Stimulated activated CD4-positive, alpha-beta T cell treated with anti-CD3 and anti-CD28 coated beads, Interleukin-12 subunit alpha, Interleukin-12 subunit beta, amount 100 ng/mL, for 4 hours (primary cell): ENCODE measurements at regions not wholly inside any gene's neighbourhood (a gene's known extent, or its start where the extent isn't known, plus 50 kb on each side); places are given as distances from the start of the nearest gene placed in this dataset.
A peak's percentile ranks its signal among the peaks of the same experiment; 100 is the strongest.
"Not testable (repeated sequence)": the region's sequence is repeated elsewhere in the genome, so short reads cannot be mapped to it uniquely, and the experiment has no call there.

Source experiments
- DNase-seq: peaks from one replicate; pipeline ENCODE4 v3.0.0-alpha.2; 2020

DNA sequence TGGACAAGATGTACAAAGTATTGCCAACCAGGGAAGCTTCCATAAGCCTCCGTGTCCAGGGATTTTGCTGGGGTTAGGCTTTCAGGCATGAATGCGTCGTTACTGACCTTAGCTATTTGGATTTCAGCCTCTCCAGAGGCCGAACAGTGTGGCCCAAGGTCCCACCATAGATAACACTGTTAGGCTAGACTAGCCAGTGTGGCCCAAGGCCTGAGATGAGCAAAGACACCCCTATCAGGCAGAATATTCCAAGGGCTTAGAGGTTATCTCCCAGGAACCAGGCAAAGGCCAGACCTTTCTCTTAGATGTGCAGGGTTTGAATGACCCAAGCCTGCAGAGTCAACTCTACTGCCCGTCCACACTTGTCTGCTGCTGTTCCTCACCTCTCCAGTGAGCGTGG is 131.7 kb upstream of the NDUFV2 start:
- DNase-seq: no peak

DNA sequence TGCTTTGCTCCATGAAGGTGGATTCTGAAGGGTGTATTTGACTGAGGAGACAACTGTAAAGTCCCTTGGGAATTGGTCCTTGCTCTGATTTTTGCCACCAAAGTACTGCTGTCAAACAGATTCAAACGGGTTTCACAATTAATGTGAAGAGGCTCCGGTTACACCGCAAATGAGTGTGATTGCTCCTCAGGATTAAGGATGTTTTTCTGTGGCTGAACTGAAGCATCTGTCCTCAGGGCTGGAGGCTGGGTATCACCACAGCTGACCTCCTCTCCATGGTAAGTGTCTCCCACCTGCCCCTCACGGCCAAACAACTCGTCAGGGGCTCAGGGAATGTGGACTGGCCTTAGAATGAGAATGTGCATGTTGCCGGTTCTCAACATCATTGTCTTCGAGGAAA is 130.4 kb upstream of the NDUFV2 start:
- no peak for DNase-seq

DNA sequence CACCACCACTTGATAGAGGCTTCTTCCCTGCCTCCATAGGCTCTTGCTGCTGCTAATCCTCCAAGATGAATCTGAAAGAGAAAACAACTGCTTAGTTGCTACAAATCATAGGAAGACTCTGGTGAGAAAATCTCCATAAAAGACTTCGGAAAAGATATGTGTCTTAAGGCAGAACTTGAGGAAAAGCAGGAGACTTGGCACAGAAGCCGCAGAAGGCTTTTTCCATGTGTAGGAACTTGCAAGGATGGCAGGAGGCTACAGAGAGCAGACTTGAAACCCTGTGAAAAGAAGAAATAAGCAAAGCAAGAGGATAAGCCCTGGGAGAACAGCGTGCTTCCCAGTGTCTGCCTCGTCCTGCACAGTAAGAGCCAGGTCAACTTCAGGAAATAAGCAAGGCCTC is 128.2 kb upstream of the NDUFV2 start:
- no peak for DNase-seq

DNA sequence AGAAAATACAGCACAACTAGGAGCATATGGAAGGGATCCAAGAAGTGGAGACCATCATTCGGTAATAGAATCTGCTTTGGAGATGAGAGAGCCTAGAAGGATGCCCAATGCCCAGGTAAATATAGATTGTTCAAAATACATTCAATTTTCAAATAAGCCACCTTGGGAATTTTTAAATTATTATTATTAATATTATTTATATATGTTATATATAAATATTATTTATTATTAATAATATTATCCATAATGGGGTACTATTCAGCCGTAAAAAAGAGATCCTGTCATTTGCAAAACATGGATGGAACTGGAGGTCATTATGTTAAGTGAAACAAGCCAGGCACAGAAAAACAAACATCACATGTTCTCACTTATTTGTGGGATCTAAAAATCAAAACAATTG is 127.8 kb upstream of the NDUFV2 start:
- DNase-seq: no peak

DNA sequence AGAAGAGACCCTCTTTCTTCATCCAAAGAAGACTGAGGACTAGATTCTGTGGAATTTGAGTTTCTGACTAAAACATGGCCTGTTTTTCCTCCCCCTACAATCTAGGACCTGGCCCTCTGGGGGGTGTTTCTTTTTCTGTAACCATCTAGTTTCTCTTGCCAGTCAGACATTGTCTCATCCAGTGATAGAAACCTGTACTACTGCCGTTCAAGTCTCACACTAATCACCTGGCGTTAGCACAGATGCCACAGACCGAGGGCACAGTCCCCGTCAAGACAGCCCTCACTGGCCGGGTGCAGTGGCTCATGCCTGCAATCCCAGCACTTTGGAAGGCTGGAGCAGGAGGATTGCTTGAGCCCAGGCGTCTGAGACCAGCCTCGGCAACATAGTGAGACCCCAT is 126.9 kb upstream of the NDUFV2 start:
- DNase-seq: no peak

DNA sequence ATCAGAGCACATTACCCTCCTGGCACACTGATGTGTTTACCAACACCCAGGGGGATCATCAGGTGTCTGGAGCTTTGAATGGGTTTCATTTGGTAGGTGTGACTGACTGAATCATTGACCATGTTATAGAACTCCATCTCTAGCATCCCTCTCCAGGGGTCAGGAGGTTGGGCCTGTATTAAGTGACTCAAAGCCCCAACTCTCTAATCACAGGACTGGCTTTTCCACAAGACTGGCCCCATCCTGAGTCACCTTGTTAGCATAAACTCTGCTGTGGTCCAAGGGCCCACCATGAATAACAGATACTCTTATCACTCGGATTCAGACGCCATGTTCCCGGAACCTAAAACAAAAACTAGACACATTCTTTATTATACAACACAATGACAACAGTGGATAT is 125.9 kb upstream of the NDUFV2 start:
- no peak for DNase-seq

DNA sequence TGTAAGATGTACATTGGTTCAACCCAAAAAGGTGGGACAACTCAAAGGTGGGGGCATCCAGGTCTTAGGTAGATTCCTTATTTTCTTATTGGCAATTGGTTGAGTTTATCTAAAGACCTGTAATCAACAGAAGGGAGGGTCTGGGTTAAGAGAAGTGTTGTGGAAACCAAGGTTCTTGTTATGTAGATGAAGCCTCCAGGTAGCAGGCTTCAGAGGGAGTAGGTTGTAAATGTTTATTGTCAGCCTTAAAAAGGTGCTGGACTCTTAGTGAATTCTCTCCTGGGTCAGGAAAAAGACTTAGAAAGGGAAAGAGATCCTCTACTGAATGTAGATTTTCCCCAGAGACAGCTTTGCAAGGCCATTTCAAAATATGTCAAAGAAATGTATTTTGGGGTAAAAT is 125.3 kb upstream of the NDUFV2 start:
- DNase-seq: no peak

DNA sequence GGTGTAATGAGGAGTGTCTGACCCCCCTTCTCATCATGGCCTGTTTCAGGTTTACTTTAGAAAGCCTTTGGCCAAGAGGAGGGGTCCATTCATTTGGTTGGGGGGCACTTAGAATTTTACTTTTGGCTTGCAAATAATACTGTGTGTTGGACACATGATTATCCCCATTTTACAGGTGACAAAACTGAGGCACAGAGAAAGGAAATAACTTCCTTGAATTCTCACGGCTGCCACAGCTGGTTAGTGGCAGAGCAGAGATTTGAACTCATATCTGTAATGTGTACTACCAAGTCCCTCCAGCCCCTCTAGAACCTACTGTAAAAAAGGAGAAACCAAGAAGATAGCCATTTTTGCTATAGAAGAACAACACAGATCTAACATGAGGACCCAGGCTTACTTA is 124.8 kb upstream of the NDUFV2 start:
- no peak for DNase-seq

DNA sequence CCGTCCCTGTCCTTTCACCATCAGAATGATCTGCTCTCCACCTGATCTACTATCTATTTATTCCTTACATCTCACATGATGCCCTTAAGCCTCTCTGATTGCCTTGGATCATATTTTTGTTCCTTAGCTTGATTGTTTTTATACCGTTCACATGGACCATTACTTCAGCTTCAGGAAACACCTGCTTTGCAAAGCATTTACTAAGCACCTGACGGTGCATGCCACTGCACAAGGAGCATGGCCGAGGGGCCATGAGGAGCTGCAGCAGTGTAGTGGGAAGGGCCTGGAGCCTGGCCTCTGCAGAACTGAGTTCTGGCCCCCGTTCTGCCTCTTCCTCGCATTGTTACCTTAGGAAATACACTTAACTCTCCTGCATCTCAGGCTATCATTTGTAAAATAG is 124.1 kb upstream of the NDUFV2 start:
- no peak for DNase-seq

DNA sequence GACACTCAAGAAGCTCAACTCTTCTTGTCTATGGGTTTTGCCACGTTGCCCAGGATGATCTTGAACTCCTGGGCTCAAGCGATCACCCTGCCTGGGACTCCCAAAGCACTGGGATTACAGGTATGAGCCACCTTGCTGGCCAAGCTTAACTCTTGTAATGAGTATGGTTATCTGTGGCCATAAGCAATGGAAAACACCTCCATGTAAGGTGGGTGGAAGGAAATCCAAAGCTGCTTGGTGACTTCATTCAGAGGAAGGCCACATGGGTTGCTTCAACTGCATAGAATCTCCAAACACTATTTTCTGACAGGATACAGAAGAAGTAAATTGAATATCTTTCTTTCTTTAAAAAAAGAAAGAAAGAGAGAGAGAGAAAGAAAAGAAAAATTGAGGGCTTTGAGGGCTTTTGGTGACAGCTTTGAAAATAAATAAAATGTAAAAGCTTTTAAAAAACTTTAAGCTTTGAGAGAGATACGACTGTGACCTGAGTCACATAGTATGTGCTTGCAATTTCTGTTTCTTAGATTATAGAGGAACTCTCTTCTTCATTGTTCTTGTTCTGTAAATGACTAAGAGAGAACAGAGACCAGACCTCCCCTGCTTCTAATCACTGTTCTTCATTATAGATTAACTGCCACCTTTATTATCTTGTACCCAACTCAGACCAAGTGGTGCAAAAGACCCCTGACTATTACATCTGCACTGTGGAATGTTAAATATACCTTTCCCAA is 123.1 kb upstream of the NDUFV2 start:
- no peak for DNase-seq

DNA sequence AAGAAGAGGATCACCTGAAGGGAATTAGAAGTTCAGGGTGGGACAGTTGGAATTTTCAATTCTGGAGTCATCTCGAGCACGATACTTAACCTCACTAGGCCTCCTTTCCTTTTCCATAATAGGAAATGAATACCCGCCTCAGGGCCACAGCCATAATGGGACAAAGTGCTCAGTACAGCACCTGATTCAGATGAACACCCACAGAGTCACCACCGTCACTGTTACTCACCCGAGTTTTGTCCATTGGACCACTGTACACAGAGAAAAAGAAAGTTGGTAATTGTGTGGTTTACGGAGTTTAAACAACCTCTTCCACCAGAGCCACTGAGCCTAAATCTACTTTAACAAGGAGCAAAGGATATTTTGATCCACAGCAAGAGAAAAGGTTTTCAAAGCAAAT is 122.0 kb upstream of the NDUFV2 start:
- DNase-seq: no peak

DNA sequence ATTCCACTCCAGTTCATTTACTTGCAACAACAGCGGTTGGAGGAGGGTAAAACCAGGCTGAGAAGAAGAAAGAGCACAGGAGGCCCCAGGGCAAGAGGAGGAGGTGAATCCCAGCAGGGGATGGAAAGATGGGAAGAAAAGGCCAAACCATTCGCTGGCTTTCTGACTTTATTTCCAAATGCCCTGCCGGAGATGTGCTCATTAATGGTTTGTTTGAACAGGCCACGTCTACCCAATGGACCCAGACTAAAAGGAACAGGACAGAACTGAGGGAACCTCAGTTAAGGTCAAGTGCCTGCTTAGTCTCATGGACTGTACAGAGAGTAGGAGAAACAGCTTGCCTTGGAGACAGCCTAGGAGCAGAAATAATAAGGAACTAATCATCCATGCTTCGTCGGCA is 121.6 kb upstream of the NDUFV2 start:
- no peak for DNase-seq

DNA sequence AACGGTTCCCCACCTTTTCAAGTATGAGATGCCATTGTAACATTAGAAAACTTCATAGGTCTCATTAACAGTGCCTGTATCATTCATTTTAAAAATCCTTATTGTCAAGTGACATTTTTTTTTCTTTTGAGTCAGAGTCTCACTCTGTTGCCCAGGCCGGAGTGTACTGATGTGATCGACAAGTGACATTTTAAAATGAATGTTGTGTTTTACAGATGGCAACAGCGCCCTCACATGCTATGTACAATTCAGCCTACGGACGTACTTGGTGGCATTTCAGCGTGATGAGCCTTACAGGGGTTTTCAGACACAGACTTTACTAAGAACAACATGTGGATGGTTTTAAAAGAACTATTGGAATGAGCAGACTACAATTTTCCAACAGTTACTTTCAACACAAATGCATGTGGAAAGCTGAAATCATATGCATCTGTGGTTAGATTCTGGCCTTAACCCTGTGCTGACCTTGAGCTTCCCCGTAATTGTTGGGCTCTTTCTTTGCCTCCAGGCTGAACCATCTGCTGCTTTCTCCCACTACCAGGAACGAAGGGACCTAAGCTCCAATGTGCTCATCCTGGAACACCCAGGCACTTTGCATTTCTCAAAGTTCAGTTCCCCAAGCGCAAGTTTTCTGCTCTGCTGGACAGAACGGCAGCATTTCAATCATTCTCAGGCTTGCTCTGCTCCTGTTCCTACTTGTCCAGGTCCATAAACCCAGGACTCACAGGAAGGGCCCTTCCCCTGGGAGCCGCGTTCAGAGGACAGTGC is 119.9 kb upstream of the NDUFV2 start:
- no peak for DNase-seq

DNA sequence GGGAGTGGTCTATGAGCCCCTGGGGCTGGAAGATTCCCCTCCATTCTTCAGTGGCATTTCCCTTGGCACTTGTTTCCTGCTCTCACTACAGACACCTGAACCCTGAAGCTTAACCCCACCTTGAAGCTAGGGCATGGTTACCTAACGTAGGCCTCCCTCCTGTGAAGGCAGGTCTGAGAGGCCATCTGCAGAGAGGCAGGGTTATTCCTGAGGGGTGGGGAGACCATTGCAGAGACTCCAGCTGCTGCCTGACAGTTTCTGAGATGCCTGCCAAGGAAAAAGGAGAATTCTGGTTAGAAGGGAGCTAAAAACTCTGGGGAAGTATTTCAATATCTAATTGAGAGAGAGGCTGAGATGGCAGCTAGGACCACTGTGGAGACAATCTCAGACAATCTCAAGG is 119.3 kb upstream of the NDUFV2 start:
- no peak for DNase-seq

DNA sequence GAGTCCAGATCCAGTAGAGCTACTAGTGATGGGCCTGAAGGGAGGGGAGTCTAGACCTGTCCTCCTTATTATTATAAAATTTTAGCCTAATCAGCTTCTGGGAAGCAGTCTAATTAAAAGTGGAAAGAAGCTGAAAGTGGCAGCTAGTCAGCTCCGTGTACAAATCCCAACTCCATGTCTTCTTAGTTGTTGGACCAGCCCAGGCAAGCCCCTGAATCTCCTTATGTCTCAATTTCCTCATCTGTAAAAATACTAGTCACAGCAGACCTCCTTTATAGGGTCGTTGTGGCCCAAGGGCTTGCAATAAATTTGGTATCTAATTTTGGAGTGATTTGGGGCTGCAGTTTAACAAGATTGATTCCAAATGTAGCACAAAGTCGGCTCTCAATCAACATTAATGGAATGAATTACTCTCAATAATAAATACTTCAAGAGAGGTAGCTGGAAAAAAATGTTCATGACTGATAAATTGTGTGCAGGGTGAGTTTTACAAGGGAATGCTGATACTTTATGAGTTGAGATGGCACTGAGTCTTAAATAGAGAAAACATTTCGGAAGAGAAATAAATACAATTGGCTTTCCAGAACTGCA is 118.3 kb upstream of the NDUFV2 start:
- no peak for DNase-seq

DNA sequence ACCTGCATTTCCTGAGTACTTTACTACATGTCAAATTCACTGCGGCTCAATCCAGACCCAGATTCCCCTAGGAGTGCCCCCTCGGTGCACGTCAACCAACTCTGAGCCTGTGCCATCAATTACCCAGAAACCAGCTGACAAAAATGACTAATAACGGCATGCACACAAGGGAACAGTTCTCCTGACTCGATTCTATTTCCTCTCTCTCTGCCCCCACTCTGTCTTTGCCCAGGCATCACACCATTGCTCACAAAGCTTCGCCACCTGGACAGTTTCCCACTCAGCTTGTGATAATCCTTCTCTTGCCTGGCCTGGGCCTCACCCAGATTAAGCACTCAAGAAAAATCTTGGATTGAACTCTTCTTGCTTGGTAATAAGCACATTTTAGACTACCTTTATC is 115.3 kb upstream of the NDUFV2 start:
- DNase-seq: no peak

DNA sequence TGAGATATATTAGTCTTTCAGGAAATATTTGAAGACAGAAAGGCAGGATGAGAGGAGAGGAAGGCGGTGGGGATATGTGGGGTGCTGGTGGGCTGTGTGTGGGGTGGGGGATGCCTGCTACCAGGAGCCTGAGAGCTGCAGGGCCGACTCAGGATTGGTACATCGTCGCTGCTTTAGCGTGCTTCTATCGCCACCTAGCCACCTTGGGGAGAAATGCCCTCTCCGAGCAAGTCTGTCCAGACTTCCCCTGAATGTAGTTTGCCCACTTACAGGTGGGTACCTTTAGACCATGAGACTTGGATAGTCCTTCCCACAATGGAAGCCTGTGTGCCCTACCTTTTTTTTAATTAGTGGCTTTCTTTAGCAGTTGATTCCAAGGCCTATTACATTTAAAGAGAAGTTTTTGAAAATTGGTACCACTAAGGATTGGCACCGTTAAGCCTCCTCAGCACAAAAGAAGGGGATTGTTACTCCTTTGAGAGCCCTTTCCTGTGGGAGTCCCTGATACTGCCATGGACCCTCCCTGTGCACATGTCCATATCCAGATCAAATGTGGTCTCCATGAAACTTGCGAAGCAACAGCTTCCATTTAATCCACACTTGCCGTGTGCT is 114.1 kb upstream of the NDUFV2 start:
- peak; percentile 47 for DNase-seq

DNA sequence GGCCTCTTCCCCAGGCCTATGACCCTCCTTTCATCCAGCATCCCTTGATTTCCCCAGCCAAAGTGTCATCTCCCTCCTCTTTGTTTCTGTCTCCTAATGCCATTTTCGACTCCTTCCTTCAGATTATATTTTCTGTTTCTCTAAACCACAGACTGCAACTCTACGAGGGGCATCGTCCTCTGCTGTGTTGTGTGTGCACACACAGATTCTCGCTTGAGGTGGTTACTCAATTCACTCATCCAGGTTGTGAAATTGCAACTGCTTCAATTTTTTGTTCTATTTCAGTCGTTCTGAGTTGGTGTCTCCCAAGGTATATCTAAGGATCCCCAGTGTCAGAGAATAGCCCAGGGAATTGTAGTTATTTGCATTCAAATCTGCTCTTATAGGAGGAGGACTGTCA is 113.5 kb upstream of the NDUFV2 start:
- no peak for DNase-seq

DNA sequence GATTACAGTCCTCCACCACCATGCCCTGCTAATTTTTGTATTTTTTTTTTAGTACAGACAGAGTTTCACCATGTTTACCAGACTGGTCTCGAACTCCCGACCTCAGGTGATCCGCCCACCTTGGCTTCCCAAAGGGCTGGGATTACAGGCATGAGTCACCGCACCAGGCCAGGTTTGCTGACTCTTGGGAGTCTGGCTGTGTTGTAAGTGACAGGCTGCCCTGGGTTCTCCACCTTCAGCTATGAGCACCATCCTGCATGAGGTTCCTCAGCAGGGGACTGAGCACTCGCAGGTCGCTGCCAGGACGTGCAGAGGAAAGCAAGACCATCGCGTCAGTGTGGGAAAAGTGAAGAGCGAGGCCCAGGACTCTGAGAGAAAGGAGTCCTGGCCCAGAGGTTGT is 112.6 kb upstream of the NDUFV2 start:
- no peak for DNase-seq

DNA sequence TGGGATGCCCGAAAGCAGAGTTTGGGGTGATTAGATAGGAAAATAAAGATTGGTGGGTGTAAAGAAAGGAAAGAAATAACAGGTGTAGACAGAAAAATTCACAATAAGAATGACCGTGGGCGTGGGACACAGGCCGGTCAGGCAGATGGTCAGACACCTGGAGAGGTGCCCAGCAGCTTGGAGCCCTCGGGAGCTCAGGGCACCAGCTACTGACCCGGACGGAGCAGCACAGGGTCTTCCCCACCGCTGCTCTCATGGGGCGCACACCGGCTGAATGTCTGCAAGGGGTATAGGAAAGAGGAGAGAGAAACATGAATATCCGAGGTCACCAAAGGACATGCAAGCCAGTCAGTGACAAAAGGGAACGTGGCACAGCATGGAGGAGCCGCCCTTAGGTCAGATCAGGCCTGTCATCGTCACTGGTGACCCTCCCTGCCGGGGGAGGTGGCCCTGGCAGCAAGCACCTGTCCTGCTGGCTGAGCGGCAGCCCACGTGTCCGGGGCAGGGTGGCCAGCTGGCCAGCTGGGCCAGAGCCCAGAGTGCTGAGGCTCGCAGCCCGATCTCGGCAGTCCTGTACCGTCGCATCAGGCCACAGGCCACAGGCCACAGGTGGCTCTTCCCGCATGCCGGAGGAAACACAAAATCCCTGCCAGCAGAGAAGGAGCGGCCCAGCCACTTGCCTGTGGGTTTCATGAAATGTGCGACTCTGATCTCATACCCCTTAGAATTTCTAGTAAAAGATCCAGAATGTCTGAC is 112.0 kb upstream of the NDUFV2 start:
- DNase-seq: no peak

DNA sequence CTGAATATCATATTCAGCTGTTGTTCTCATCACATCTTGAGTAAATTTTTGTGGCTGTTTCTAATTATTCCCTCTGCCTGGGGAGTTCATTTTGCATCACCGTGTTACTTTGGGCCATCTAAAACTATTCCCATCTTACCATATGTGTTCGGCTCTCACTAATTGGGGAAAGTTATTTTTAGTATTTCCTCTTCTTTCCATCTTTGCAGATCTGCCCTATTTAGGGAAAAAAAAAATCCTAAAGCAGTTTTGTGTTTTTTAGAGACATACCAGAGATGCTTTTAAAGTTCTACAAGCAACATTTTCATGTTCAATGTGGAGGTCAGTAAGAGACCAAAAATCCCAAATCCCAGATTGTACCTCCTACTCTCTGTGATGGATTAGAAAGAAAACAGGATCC is 111.3 kb upstream of the NDUFV2 start:
- DNase-seq: no peak

DNA sequence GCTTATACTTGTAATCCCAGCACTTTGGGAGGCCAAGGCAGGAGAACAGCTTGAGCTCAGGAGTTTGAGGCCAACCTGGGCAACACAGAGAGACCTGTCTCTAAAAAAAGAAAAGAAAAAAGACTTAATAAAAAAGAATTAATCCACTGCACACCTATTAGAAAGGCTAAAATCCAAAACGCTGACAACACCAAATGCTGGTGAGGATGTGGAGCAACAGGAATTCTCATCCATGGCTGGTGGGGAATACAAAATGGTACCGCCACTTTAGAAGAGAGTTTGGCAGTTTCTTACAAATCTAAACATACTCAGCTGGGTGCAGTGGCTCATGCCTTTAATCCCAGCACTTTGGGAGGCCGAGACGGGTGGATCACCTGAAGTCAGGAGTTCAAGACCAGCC is 110.0 kb upstream of the NDUFV2 start:
- not testable (repeated sequence) for DNase-seq

DNA sequence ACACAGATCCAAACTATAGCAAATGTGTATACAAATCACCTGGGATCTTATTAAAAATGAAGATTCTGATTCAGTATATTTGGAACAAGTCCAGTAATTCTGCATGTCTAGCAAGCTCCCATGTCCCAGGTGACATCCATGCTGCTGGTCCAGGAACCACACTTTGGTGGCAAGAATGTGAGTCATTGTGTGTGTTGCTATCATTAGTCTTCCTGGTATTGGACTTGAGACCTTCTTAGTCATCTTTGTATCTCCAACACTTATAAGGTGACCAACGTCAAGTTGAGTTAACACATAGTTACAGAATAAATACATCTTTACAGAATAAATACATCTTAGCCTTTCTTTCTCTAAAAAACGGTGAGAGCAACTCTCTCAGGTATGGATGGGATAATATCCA is 107.9 kb upstream of the NDUFV2 start:
- no peak for DNase-seq
